ENCODE measurements at regions not wholly inside any gene's neighbourhood (a gene's known extent, or its start where the extent isn't known, plus 50 kb on each side); places are given as distances from the start of the nearest gene placed in this dataset.

DNA sequence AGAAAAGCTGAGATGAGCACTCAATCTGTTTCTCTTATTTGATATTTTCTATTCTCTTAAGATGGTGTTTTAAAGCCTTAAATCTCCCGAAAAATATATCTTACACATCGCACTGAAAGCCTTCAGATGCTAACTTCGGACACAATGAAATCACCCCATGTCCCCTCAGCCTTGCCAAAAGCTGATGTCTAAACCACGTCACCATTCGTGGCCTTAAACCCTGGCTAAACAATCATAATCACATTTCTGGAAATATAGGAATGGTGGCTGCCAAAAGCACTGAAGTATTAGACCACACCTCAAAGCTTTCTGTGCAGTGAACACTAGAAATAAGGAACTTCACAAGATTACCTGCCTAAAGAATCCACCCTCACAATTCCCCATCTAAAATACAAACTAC is 402.7 kb downstream of the SOX9 start:
- no peak overlapping the region for H3K4me3 ChIP-seq (ENCODE audit: low read depth, low read length)
- H3K4me1 ChIP-seq: peaks cover 10% of the 10 kb centered on the region
- H3K9me3 ChIP-seq: no peaks in the 10 kb centered on the region
- TF ChIP-seq, protein P1, sequence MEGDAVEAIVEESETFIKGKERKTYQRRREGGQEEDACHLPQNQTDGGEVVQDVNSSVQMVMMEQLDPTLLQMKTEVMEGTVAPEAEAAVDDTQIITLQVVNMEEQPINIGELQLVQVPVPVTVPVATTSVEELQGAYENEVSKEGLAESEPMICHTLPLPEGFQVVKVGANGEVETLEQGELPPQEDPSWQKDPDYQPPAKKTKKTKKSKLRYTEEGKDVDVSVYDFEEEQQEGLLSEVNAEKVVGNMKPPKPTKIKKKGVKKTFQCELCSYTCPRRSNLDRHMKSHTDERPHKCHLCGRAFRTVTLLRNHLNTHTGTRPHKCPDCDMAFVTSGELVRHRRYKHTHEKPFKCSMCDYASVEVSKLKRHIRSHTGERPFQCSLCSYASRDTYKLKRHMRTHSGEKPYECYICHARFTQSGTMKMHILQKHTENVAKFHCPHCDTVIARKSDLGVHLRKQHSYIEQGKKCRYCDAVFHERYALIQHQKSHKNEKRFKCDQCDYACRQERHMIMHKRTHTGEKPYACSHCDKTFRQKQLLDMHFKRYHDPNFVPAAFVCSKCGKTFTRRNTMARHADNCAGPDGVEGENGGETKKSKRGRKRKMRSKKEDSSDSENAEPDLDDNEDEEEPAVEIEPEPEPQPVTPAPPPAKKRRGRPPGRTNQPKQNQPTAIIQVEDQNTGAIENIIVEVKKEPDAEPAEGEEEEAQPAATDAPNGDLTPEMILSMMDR (IDR thresholded peaks at IDR 0.05; ENCODE audit: low read depth, low read length): no peak
- no peaks in the 10 kb centered on the region for H3K27me3 ChIP-seq
- DNase-seq: no peak
- H3K36me3 ChIP-seq: no peaks in the 10 kb centered on the region

DNA sequence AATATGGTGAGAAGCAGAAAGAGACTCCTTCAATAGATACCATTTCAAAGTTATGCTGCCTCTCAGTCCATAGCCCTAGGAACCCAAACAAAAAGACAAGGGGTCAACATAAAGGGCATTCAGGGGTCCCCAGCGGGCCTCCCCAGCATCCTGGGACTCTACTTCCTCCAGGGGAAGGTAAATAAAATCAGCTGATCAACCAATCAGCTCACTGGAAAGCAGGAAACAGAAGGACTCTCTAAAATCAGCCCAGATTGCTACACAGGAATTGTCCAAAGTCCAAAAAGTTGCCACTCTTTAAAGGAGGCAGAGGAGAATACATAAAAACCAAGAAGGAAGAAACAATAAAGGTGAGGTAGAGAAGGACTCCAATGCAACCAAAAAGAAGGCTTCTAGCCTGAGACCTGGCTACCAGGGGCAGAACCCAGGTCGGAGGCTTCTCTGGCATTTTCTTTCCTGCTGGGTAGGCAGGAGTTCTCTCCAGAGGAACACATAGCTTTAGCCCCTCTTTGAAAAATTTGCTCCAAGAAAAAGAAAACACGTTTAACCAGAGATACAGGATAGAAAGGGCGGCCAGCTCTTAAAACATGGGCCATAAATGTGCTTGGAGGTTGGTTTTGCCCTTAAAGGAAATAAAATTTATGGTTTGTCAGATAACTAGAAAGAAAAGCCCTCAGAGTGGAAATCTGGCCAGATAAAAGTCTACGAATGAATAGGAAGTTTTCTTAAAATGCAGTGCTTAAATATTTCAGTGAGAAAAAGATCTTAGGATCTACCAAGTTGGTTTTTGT is 404.6 kb downstream of the SOX9 start:
- no peaks in the 10 kb centered on the region for H3K9me3 ChIP-seq
- TF ChIP-seq, protein P1 (IDR thresholded peaks at IDR 0.05; ENCODE audit: low read depth, low read length): no peak
- H3K4me1 ChIP-seq: no peaks in the 10 kb centered on the region; the same call in 1 of the 2 replicates
- no peak overlapping the region for H3K4me3 ChIP-seq (ENCODE audit: low read depth, low read length)
- no peak for DNase-seq
- H3K36me3 ChIP-seq: no peaks in the 10 kb centered on the region
- H3K27me3 ChIP-seq: no peaks in the 10 kb centered on the region

DNA sequence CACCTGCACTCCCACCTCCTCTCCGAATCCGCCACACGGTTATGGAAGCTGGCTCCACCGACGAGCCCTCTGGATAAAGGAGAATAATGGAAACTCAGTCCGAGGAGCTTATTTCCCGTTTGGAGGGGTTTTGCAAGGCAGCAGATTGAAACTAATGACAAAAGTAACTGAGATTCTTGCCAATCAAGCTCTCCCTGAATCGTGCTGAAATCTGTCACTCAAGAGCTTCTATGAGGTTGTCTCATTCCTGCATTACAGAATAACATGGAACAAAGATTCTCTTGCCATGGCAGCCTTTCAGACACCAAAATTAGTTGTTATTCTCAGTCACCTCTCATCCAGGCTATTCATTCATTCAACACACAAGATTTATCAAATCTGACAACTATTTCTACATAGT is 405.9 kb downstream of the SOX9 start:
- no peak for DNase-seq
- no peak overlapping the region for H3K4me3 ChIP-seq (ENCODE audit: low read depth, low read length)
- no peaks in the 10 kb centered on the region for H3K9me3 ChIP-seq
- H3K4me1 ChIP-seq: no peaks in the 10 kb centered on the region; the same call in 1 of the 2 replicates
- H3K27me3 ChIP-seq: no peaks in the 10 kb centered on the region
- H3K36me3 ChIP-seq: no peaks in the 10 kb centered on the region
- TF ChIP-seq, protein P1 (IDR thresholded peaks at IDR 0.05; ENCODE audit: low read depth, low read length): no peak

DNA sequence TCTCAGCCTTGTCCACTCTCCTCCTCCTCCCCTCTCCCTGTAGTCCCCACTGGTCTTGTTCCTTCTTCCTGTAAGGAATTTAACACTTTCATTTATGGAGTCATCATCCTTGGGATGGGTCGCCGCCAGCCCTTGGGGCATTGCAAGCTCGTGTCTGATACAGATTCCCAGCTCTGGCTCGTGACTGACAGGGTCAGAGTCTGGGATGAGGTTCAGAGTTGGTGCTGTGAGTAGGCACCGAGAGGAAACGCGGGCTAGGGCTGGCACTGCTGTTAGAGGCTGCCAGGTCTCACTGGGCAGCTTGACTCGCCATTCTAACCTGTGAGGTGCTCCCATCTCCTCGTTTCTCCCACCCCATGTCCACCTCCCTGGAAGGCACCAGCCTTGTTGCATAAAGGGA is 407.0 kb downstream of the SOX9 start:
- H3K27me3 ChIP-seq: no peaks in the 10 kb centered on the region
- no peaks in the 10 kb centered on the region for H3K36me3 ChIP-seq
- DNase-seq: no peak
- TF ChIP-seq, protein P1 (IDR thresholded peaks at IDR 0.05; ENCODE audit: low read depth, low read length): no peak
- no peaks in the 10 kb centered on the region; the same call in 1 of the 2 replicates for H3K4me1 ChIP-seq
- H3K9me3 ChIP-seq: no peaks in the 10 kb centered on the region
- no peak overlapping the region for H3K4me3 ChIP-seq (ENCODE audit: low read depth, low read length)

DNA sequence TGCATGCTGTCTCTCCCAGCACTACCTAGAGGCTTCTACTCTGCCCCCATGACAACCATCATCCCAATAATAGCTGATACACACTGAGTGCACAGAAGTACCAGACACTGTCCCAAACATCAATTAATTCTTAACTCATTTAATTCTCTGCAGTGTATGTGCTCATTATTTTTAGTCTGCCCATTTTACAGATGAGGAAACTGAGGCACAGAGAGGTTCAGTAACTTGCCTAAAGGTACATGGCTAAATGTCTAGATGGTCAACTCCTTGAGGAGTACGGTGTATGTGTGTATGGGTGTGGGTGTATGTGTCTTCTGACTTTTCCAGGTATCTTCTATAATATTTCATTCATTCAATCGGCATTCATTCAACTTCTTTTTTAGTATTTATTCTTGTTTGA is 407.9 kb downstream of the SOX9 start:
- H3K36me3 ChIP-seq: no peaks in the 10 kb centered on the region
- no peaks in the 10 kb centered on the region for H3K9me3 ChIP-seq
- H3K27me3 ChIP-seq: no peaks in the 10 kb centered on the region
- TF ChIP-seq, protein P1 (IDR thresholded peaks at IDR 0.05; ENCODE audit: low read depth, low read length): no peak
- no peak for DNase-seq
- H3K4me1 ChIP-seq: no peaks in the 10 kb centered on the region; the same call in 1 of the 2 replicates
- no peak overlapping the region for H3K4me3 ChIP-seq (ENCODE audit: low read depth, low read length)

DNA sequence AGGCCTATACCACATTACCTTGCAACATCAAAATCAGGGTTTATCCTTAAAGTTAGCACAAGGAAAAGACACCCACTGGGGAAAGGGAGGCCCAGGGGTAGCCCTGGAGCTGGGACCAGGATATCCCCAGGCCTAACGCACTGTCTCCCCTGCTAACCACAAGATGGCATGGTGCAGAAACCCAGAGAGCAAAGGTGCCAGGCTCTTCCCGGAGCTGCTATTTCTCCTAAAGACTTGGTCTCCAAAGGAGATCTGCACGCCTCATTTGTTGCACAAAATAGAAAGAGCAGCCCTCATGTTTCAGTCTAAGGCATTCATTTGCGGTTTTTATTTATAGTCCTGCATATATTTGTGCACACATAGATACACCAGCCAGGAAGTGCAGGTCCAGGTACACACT is 408.6 kb downstream of the SOX9 start:
- TF ChIP-seq, protein P1 (IDR thresholded peaks at IDR 0.05; ENCODE audit: low read depth, low read length): peak; percentile 12; the same call in 1 of the 2 replicates
- Histone ChIP-seq H3K9me3 (no peaks in the 10 kb centered on the region), H3K36me3 (no peaks in the 10 kb centered on the region), H3K4me1 (no peaks in the 10 kb centered on the region; the same call in 1 of the 2 replicates), H3K4me3 (ENCODE audit: low read depth, low read length) (no peak overlapping the region), H3K27me3 (no peaks in the 10 kb centered on the region)
- no peak for DNase-seq

Measured in BE2C (cell line).